ENCODE measurements at regions not wholly inside any gene's neighbourhood (a gene's known extent, or its start where the extent isn't known, plus 50 kb on each side); places are given as distances from the start of the nearest gene placed in this dataset.

DNA sequence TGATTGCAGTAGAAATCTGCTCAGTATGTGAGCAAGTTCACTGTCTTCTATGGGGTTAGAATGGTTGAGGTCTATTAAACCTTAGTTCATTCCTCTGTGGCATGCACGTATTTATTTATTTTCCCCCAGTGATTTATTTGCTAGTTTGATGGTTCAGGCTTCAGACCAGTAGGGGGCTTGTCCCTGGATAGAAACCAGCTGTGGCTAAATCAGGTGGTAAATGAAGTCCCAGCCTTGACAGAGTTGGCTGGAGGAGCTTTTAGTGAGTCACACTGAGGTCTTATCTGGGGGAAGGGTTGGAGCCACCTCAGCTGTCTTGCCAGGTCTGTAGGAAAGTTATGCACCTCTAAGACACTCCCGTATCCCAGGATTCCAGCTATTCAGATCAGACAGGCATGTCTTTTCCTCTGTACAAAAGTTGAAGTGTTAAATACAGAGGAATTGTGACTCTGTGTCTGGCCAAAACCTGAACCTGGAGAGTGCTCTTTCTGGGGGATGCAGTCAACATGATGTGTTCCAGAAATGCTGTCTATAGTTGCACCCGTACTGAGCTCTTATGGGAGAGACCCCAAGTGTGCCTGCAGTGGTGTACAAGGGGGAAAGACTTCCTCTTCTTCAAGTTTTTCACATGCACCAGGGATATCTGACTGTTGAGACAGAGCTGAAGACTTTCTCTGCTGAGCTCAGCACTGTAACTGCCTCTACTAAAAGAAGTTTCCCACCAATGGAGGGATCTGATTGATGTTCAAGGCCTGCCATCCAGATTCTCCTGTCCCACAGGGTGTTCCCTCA is 1322.1 kb downstream of the TMEM121 start:
- DNase-seq (ENCODE audit: low read depth), result no peak
- H3K4me3 ChIP-seq (ENCODE audit: low read length), result no peak overlapping the region

GRCh38 chr14:106850913-106851825 is 1324.8 kb downstream of the TMEM121 start:
- H3K4me3 ChIP-seq (ENCODE audit: low read length), result no peak overlapping the region
- DNase-seq (ENCODE audit: low read depth), result no peak
- no peak for TF ChIP-seq CTCF (conservative IDR thresholded peaks at IDR 0.05; ENCODE audit: low read length)

More for the DNA sequence above, 1322.1 kb downstream of the TMEM121 start:
- no peak for TF ChIP-seq CTCF (conservative IDR thresholded peaks at IDR 0.05; ENCODE audit: low read length)

DNA sequence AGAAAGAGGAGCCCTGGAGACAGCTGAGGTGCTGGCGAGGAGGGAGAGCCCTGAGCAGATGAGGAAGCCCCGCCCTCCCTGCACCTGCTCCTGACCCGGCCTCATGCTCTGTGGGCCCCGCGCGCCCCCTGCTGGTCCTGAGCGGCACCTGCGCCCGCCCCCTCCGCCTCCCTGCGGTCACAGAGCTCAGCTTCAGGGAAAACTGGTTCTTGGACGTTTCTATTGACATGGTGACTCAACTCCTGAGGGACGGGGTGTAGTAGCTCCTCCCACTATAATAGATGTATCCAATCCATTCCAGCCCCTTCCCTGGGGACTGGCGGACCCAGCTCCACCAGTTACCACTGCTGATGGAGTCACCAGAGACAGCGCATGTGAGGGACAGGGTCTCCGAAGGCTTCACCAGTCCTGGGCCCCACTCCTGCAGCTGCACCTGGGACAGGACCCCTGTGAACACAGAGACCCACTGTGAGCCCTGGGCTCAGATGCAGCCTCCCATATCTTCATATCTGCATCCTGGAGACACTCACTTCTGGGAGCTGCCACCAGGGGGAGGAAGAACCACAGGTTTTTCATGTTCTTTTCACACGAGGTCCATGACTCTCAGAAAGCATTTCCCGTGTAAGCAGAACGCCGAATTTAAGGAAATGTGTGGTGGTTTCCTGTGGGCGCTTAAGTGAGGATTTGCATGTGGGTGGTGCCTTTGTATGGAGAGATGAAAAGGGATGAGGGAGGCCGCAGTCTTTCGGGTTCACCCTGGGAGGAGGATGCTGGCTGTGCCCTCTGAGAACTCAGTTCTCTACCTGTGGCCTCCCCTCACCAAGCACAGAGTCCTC is 1346.4 kb downstream of the TMEM121 start:
- H3K4me3 ChIP-seq (ENCODE audit: low read length), result no peak overlapping the region
- DNase-seq (ENCODE audit: low read depth), result no peak
- peak; percentile 13; the same call in 1 of the 2 replicates for TF ChIP-seq CTCF (conservative IDR thresholded peaks at IDR 0.05; ENCODE audit: low read length)

DNA sequence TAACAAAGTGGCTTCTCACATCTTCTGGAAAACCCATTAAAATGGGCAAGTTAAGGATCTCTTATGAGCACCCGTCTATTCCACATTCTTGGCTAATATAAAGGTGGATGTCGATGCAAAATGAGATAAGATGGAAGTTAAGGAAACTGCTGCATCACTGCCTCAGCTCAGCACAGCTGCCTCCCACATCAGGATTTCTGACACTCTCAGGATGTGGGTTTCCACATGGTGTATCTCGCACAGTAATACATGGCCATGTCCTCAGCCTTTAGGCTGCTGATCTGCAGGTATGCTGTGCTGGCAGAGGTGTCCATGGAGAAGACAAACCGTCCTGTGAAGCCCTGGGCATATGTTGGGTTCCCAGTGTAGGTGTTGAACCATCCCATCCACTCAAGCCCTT is 1348.0 kb downstream of the TMEM121 start:
- DNase-seq (ENCODE audit: low read depth), result no peak
- H3K4me3 ChIP-seq (ENCODE audit: low read length), result no peak overlapping the region

DNA sequence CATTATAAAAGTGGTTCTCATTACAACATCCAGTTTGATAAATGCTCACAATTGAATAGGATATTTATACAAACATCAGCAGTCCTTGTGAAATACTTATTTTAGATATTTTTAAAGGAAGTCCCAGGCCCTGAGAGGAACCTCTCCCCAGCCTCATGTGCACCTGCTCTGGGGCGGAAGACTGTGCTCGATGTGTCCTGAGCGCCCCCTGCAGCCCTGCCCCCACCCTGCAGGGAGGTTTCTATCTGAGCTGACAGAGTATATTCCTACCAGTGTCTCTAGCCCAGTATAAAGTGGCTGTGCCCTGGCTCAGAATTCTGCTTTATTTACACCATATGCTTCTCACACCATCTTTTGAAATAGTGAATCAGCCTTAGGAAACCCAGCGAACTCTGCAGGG is 1349.1 kb downstream of the TMEM121 start:
- TF ChIP-seq CTCF (conservative IDR thresholded peaks at IDR 0.05; ENCODE audit: low read length), result no peak
- DNase-seq (ENCODE audit: low read depth), result no peak

More for the DNA sequence above, 1348.0 kb downstream of the TMEM121 start:
- TF ChIP-seq CTCF (conservative IDR thresholded peaks at IDR 0.05; ENCODE audit: low read length), result no peak

DNA sequence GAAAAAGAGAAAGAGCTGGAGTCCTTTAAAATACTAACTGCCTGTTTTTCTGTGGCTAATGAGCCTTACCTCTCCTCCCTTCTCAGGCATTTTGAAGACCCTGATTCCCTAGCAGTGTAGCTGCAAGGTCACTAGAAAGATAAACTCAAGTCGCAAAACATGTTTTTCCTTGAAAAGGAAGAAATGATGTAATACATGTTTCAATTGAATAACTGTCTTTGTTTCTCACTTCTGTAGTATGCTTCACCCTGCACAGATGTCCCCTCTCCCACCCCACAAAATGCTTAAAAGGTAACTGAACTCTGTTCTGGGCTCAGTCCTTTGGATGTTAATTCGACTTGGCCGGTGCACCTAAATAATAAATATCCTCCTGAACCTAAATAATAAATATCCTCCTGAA is 1350.3 kb downstream of the TMEM121 start:
- no peak overlapping the region for H3K4me3 ChIP-seq (ENCODE audit: low read length)
- DNase-seq (ENCODE audit: low read depth), result no peak
- TF ChIP-seq CTCF (conservative IDR thresholded peaks at IDR 0.05; ENCODE audit: low read length), result no peak

More for the DNA sequence above, 1349.1 kb downstream of the TMEM121 start:
- no peak overlapping the region for H3K4me3 ChIP-seq (ENCODE audit: low read length)
